ENCODE measurements at regions not wholly inside any gene's neighbourhood (a gene's known extent, or its start where the extent isn't known, plus 50 kb on each side); places are given as distances from the start of the nearest gene placed in this dataset.

- ATAC-seq = no peak; the same call in 2 of the 3 replicates
- no peak for DNase-seq (ENCODE audit: low spot score)
- H3K27ac Mint-ChIP-seq = no peak overlapping the region
- H3K4me1 Mint-ChIP-seq = no peaks in the 10 kb centered on the region
- H4K20me1 ChIP-seq (replicated peaks; ENCODE audit: insufficient read depth) = no peaks in the 10 kb centered on the region
- H3K27ac ChIP-seq (ENCODE audit: low read depth) = no peak overlapping the region
- H3F3A ChIP-seq (replicated peaks; ENCODE audit: low read depth) = no peaks in the 10 kb centered on the region
- H3K79me2 ChIP-seq (replicated peaks; ENCODE audit: insufficient read depth) = no peaks in the 10 kb centered on the region
- no peak overlapping the region for H3K4me3 Mint-ChIP-seq
- H3K9me3 Mint-ChIP-seq = peaks cover 9% of the 10 kb centered on the region; the same call in 2 of the 3 replicates
- no peaks in the 10 kb centered on the region for H3K27me3 ChIP-seq (ENCODE audit: insufficient read depth)
- H3K4me2 ChIP-seq = no peak overlapping the region
- H3K4me3 ChIP-seq = no peak overlapping the region
- no peaks in the 10 kb centered on the region; the same call in 1 of the 2 replicates for H3K9me2 ChIP-seq (ENCODE audit: insufficient read depth)
- H3K36me3 Mint-ChIP-seq (ENCODE audit: low read depth) = no peaks in the 10 kb centered on the region
- H3K27me3 Mint-ChIP-seq (ENCODE audit: insufficient read depth, low read depth, poor library complexity) = peaks cover 4% of the 10 kb centered on the region
- no peaks in the 10 kb centered on the region for H3K4me1 ChIP-seq (ENCODE audit: insufficient read depth)
- H3K36me3 ChIP-seq (ENCODE audit: insufficient read depth) = no peaks in the 10 kb centered on the region
- TF ChIP-seq CTCF (conservative IDR thresholded peaks at IDR 0.05; ENCODE audit: low read depth in 2 of 2) (no peak), JUNB (IDR thresholded peaks at IDR 0.05; ENCODE audit: unreplicated experiment) (no peak)
- H2AFZ ChIP-seq = no peak overlapping the region
Observed at GRCh38 chr10:107277591-107277990, 113.1 kb upstream of the SORCS1 start.

- DNase-seq (ENCODE audit: low spot score) = no peak
- Mint-ChIP-seq H3K9me3 (no peaks in the 10 kb centered on the region), H3K27me3 (ENCODE audit: insufficient read depth, low read depth, poor library complexity) (peaks cover 4% of the 10 kb centered on the region), H3K4me1 (no peaks in the 10 kb centered on the region), H3K27ac (no peak overlapping the region), H3K4me3 (no peak overlapping the region), H3K36me3 (ENCODE audit: low read depth) (no peaks in the 10 kb centered on the region)
- Histone ChIP-seq H3K4me1 (ENCODE audit: insufficient read depth) (no peaks in the 10 kb centered on the region), H3K4me2 (no peak overlapping the region), H3K4me3 (no peak overlapping the region), H3K9me2 (ENCODE audit: insufficient read depth) (peaks cover 5% of the 10 kb centered on the region; the same call in 1 of the 2 replicates), H3K79me2 (replicated peaks; ENCODE audit: insufficient read depth) (no peaks in the 10 kb centered on the region), H3F3A (replicated peaks; ENCODE audit: low read depth) (no peaks in the 10 kb centered on the region), H2AFZ (no peak overlapping the region), H3K27ac (ENCODE audit: low read depth) (no peak overlapping the region), H4K20me1 (replicated peaks; ENCODE audit: insufficient read depth) (no peaks in the 10 kb centered on the region; the same call in 1 of the 2 replicates), H3K27me3 (ENCODE audit: insufficient read depth) (no peaks in the 10 kb centered on the region), H3K36me3 (ENCODE audit: insufficient read depth) (no peaks in the 10 kb centered on the region)
- no peak for TF ChIP-seq ZNF462 (CRISPR knock-in tag; IDR thresholded peaks at IDR 0.05)
- no peak for TF ChIP-seq ZNF114 (CRISPR knock-in tag; IDR thresholded peaks at IDR 0.05)
- no peak for TF ChIP-seq ETS1 (IDR thresholded peaks at IDR 0.05)
- TF ChIP-seq POLR2AphosphoS5 (IDR thresholded peaks at IDR 0.05; ENCODE audit: low read depth) = no peak
- TF ChIP-seq JUNB (IDR thresholded peaks at IDR 0.05; ENCODE audit: unreplicated experiment) = no peak
- no peak for TF ChIP-seq STAT1 (IDR thresholded peaks at IDR 0.05; ENCODE audit: unreplicated experiment)
- TF ChIP-seq REST (IDR thresholded peaks at IDR 0.05; ENCODE audit: unreplicated experiment) = no peak
- TF ChIP-seq NANOG (IDR thresholded peaks at IDR 0.05; ENCODE audit: borderline replicate concordance) = no peak
- no peak for TF ChIP-seq ZNF331 (CRISPR knock-in tag; IDR thresholded peaks at IDR 0.05; ENCODE audit: low read depth)
- ATAC-seq = no peak
Observed at GRCh38 chr10:107275806-107276205, 111.3 kb upstream of the SORCS1 start.

Data from GM23338 (cell line).